ENCODE measurements at regions not wholly inside any gene's neighbourhood (a gene's known extent, or its start where the extent isn't known, plus 50 kb on each side); places are given as distances from the start of the nearest gene placed in this dataset.

DNA sequence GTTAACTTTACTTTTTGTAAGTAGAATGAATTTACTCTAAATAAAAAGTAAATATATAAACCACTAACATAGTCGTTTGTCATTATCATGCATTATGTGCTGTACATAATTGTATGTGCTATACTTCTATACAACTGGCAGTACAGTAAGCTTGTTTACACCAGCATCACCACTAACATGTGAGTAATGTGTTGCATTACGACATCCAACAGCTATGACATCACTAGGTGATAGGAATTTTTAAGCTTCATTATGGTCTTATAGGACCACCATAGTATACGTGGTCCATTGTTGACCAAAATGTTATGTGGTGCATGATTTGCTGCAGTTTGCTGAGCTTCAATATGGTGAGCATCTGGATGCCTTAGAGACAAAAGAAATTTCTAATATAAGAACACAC, 819.1 kb upstream of the GRAMD2B start:
- ATAC-seq (no peak), DNase-seq (ENCODE audit: low spot score) (no peak)

DNA sequence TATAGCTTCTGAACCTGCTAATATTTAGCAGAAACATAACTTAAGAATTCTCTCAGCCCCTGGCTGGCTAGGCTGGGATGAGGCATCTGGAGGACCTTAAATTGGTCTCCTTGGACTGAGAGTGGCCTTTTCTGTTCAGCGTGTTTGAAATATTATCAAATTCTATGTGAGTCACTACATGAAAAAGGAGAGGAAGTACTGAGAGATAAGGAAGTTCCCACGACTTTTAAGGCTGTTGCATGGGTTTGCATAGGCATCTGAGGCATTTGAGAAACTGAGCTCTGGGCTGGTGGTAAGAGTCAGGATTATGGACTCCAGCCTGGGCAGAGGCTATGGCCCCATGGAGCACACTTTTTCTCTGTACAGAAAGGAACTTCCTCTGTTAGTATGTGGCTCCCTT, 816.2 kb upstream of the GRAMD2B start:
- ATAC-seq = no peak
- DNase-seq (ENCODE audit: low spot score) = no peak

DNA sequence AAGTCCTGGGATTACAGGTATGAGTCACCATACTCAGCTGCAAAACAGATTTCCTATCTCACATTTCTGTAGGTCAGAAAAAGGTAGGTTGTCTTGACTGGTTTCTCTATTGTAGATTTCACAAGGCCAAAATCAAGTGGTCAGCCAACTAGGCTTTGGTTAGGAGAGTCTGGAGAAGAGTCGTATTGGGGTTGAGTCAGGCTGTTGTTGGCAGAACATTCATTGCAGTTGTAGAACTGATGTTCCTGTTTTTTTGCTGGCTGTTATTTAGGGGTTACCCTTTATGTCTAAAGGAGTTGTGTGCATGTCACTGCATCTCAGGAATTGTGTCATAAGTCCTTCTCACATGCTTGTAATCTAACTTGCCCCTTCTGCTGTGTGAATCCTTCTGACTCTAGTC, 814.2 kb upstream of the GRAMD2B start:
- ATAC-seq = no peak
- DNase-seq (ENCODE audit: low spot score) = no peak

DNA sequence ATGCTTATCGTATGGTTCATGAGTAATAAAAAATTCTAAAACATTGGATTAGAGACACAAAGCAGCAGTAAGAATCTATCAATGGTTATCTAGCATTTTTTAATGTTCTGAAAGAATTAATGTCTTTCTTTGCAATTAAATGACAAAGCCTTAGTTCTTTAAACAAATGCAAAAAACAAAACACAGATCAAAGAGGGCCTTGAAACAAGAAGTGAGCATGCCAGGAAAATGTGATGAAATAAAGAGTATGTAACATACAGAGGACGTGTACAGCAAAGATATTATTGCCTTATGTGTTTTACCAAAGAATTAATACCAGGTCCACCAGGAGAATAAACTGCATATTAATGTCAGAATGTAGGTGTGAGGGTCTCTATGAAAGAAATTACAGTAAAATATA, 812.3 kb upstream of the GRAMD2B start:
- ATAC-seq = no peak
- DNase-seq (ENCODE audit: low spot score) = no peak

DNA sequence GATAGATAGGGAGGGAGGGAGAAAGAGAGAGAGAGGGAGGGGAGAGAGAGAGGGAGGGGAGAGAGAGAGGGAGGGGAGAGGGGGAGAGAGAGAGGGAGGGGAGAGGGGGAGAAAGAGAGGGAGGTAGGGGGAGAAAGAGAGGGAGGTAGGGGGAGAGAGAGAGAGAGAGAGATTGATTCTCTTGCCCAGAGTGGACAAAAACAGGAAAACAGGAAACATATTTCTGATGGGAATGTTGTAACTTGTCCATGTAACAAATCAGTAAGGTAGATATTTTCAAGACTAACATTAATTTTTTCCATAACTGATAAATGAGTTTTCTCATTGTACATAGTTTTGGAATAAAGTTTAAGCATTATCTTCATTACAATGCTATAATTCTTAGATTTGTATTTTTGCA, 811.7 kb upstream of the GRAMD2B start:
- no peak for ATAC-seq
- DNase-seq (ENCODE audit: low spot score) = no peak

DNA sequence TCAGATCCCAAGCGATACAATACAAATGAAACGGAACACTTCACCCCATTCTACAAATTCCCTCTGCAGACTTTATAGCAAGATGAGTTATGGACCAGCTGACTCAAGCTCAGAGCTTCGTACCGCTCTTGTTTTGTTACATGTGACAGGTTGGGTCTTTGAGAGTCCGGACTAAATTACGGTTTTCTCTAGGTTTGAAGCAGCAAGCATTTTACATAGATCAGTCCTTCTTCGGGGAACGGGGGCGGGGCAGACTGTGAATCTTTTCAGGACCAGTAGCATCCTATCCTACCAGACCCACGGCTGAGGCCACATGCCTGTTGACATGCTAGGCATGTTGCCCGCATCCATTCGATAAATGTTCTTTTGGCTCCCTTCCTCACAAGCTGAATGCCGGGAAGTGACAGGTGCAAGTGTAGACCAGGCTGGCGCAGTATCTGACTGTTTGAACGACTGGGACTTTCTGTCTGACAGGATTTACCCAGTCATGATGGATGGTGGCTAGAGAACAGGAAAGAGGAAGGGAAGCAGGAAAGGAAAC, 811.0 kb upstream of the GRAMD2B start:
- DNase-seq (ENCODE audit: low spot score) (no peak), ATAC-seq (no peak)

DNA sequence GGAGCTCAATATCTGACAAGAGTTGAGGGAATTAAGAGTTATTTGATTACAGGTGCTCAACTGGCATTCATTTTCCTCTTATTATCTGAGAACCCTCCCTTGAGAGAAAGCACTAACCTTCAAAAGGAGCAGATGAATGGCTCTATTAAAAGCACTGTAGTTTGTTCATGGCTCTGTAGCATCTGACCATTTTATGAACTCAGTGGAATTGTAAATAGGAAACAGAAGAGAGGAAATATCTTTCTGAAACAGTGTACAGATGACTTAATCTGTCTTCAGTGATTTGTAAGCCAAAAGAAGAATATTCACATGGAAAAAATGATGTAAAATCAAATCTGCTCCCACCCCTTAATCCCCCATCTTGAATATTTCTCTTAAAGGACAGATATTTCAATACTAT, 810.4 kb upstream of the GRAMD2B start:
- DNase-seq (ENCODE audit: low spot score) (no peak), ATAC-seq (no peak)

DNA sequence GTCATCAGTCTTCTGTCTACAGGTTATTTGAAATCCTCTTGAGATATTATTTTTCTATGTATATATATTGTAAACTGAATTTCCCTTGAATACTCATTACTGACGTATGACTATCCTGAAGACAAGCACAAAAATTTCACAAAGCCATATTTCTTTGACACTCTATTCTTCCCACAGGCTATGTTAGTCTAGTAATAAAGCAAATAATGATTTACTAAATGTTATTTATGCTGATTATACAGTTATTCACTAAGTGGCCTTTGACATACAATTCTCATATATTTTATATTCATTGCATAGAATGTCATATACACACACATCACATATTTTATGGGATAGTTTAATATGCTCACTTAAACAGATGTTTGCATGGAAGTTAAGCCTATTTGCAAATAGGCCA, 793.0 kb upstream of the GRAMD2B start:
- ATAC-seq (no peak), DNase-seq (ENCODE audit: low spot score) (no peak)

DNA sequence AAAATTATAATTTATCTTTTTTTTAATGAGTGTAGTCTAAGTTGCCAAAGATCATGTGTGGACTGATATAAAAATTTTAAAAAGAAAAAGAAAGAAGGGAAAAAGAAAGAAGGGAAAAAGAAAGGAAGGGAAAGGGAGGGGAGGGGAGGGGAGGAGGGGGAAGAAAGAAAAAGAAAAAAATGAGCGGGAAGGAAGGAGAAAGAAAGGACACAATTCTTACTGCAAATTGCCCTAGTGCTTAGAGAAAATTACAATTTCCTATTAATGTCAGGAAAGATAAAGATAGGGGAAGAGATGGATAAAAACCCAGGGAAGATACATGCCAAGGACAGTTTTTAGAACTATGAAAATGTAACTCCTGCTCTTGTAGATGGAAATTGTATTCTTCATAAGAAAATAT, 789.7 kb upstream of the GRAMD2B start:
- ATAC-seq (no peak), DNase-seq (ENCODE audit: low spot score) (no peak)

DNA sequence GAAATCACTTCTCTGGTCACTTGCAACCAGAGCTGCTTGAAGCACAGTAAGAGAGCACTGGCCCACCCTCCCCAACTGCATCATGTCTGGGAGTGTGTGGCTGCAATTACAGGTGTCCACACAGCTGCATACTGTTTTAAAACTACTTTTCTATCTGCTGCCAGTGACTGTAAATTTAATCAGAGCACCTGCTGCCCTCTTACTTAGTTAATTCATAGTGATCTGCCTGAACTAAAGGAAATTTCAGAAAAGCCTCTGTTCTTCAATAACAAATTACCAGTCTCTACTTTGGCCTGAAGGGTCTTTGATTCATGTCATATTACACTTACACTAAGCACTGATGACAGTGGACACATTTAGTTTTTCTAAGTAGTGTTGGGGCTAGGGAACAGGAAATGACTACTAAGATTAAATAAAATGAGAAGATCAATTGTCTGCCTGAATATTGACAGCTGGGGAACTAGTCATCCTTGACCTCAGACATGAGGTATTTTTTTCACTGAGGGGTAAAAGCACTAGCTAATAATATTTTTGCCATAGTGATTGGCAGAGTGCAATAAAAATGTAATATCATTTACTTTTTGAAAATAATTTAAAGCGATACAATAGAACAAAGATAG, 788.9 kb upstream of the GRAMD2B start:
- DNase-seq (ENCODE audit: low spot score) = no peak
- ATAC-seq = no peak

DNA sequence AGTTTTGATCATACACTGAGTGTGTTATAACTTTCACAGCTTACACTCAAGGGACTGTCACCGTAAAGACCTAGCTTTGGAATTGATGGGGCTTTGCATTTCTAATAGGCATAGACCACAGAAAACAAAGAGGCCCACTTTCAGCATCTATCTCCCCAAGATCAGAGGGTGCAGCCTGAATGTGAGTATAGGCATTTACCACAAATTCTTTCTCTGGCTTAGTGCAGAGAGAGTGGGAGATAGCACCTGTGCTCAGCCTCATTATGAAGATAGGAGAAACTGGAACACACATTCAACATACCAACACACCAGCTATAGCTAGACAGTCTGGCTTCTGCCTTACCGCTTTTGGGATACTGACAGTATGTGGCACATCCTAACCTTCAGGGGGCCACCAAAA, 783.4 kb upstream of the GRAMD2B start:
- DNase-seq (ENCODE audit: low spot score) (no peak), ATAC-seq (no peak)

DNA sequence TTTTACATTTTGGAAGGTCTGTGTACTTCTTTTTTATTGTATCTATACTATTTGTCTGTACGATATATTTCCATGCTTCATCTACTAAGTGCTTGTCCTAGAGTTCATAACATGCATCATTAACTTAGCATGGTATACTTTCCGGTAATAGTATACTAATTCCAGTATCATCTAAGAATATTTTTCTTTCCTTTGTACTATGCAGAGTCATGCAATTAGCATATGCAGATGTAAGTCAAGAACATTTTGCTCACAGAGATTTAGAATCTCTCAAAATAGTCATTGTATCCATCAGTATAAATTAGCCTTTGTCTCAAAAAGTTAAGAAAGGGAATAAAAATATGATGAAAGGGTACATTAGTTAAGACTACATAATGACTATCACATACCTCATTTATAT, 770.4 kb upstream of the GRAMD2B start:
- DNase-seq (ENCODE audit: low spot score) (no peak), ATAC-seq (no peak)

DNA sequence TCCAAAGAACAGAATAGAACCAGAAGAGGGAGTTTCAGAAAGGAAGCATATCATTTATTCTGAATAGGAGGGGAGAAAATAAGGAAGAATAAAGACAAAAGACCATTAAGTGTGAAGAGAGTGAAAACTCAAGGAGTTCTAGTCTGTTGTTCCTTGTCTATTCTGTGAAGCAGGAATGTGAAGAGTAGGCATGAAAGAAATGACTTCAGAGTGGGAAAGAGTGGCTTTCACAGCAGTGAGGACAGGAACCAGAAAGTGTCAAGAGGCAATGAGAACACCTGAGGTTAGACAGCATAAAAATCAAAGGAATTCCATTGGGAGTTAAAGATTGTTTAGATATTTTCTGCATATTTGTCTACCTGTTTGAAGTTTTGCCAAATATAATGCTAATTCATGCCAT, 768.8 kb upstream of the GRAMD2B start:
- ATAC-seq (no peak), DNase-seq (ENCODE audit: low spot score) (no peak)

DNA sequence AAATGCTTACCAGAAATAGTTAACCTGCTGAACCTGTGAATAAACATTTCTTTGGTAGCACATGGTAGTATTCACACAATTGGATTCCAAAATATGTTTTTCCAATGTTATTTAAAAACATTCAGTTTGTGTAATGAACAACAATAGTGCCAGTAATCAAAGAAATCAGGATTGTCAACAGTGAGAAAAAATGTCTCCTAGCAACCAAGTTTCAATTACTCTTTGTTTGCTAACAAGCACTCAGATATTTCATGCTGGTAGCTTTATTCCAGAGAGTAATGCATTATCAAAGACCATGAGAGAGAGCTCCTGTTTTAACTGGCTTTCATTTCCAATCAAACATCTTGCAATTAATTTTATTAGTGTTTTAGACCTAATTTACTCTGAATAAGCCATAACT, 768.1 kb upstream of the GRAMD2B start:
- ATAC-seq (no peak), DNase-seq (ENCODE audit: low spot score) (no peak)

DNA sequence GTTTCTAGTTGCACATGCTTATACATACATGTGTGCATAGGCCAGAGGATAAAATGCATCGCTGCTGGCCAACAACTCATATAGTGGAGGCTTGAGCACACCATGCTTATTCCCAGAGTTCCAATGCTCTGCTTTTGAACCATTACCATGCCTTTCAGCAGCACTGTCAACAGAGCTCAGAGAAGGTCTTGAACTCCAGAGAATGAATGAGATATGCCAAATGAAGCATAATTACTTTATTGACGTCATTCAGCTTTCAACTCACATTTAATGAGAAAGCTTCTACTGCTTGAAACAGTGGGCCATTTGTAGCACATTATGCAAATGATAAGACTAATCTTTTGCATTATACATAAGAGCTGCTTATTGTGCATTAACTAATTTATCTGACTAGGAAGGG, 765.3 kb upstream of the GRAMD2B start:
- DNase-seq (ENCODE audit: low spot score) = no peak
- no peak for ATAC-seq

DNA sequence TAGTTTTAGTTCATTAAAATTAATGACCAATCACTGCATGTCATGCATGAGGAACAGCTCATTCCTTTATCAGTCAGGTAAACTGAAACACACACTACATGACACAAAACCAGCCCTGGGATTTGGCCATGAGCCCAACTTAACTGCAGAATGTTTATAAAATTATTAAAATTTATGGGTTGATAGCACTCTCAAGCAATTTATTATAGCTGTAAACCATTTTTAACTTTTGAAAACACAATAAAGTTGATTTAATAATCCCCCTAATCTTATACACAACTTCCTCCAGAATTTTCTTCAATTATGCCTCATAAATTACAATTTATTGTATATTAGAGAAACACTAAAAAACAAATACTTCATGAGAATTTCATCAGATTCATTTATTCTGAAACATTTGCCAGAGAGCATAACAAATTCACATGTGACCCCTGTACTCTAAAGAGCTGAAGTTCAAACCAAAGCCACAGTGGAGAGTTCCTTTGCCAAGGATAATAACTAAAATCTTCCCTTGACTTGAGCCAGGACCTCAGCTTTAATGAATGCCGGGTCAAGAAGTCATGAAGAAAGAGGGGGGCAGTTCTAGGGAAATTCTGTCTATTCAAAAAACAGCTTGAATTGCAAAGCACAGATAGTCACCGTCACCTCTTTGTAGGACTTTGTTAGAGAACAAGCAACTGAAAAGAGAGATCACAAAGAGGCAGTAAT, 763.7 kb upstream of the GRAMD2B start:
- DNase-seq (ENCODE audit: low spot score) (no peak), ATAC-seq (no peak)

DNA sequence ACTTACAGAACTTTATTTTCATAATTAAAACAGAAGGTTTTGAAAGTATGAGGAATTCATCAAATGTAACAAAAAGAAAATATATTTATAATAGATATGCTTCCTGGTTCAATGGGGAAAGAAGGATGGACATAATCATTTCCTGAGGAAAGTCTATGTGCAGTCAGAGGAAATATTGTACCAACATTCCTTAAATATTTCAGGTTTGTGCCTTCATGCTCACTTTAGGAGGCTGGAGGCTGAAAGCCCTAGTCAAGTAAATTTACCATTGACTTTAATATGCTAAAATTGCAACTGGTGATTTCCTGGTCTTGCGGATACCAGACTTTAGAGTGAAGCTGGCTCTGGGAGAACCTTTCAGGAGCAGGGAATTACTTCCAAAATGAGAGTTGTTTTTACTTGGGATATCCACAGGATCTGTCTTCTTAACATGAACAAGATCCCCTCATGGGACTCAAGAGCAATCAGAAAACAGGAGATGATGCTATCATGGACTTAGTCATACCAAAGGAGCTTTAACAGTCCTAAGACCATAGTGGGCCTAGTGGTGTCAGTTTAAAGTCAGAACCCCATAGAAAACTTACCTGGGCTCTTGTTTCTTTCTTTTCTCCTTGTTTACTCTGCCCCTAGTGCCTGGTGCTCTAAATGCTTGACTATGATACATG, 762.8 kb upstream of the GRAMD2B start:
- ATAC-seq = no peak
- DNase-seq (ENCODE audit: low spot score) = no peak

DNA sequence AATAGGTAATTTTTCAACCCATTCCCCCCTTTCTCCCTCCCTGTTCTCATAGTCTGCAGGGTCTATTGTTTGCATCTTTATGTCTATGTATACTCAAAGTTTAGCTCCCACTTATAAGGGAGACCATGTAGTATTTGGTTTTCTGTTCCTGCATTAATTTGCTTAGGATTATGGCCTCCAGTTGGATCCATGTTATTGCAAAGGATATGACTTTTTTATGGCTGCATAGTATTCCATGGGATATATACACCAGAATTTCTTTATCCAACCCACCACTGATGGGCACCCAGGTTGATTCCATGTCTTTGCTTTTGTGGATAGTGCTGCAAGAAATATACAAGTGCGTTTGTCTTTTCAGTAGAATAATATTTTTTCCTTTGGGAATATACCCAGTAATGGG, 761.6 kb upstream of the GRAMD2B start:
- ATAC-seq = no peak
- DNase-seq (ENCODE audit: low spot score) = no peak

DNA sequence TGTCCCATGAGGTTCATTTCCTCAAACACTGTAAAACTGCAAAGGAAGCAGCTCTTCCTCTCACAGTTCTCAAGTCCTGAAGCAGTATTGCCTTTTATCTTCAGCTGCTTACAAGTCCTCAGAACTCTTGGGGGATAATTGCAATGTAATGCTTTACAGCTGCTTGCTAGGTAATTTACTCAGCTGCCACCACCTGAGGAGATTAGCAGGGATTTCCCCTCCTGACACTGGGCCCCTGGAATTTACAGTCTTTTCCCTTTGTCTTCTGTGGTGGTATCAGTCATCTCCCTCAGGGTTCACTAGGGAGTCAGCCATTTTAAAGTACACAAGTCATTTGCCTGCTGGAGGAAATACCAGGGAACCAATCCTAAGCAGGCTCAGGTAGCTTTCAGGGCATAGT, 754.3 kb upstream of the GRAMD2B start:
- no peak for DNase-seq (ENCODE audit: low spot score)
- no peak for ATAC-seq

DNA sequence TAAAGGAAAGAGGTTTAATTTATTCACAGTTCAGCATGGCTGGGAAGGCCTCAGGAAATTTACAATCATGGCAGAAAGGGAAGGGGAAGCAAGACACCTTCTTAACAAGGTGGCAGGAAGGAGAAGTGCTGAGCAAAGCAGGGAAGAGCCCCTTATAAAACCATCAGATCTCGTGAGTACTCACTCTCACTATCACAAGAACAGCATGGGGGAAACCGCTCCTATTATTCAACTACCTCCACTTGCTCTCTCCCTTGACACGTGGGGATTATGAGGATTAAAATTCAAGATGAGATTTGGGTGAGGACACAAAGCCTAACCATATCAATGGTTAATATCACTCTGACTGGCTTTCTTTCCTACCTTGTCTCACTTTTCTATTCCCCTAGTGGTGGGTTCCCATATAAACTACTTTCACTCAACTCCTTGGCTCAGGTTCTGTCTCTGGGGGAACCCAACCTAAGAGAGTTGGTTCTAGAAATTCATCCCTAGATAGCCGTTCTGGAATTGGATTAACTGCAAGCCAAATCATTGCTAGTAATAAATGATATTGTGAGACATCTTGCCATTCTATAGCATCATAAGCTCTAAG, 749.8 kb upstream of the GRAMD2B start:
- no peak for DNase-seq (ENCODE audit: low spot score)
- ATAC-seq = no peak

DNA sequence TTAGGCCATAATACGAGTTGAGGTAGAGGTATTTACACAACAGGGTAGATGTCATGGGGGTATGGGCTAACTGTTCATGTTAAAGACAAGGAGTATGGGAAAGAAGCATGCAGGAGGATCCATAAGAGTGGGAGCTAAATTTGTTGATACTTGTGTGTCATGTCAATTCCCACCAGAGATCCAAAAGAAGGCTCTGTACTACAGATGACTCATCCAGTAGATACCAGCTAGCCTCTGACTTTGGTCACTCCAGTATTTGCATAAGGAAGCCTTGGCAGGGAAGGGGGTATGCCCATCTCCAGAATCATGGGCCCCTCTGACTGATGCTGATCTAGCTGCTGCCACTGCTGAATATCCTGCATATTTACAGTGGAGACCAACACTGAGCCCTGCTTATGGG, 743.7 kb upstream of the GRAMD2B start:
- no peak for ATAC-seq
- DNase-seq (ENCODE audit: low spot score) = no peak

DNA sequence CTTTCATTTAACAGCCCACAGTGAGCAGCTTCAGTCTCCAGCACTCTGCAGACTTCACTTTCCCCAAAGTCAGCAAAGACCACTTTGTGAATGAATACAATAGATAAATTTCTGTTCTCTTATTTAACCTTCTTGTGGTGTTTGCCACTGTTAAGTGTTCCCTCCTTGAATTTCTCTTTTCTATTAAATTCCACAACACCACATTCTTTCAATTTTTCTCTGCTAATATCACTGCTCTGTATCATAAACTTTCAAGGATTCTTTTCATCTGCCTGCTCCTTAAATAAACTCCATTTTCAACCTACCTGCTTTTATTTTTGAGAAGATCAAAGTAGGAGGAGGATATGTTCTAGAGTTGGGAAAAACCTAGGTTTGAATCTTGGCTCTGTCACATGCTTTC, 739.5 kb upstream of the GRAMD2B start:
- ATAC-seq (no peak), DNase-seq (ENCODE audit: low spot score) (no peak)

Measured in left lobe of liver (tissue), 2 donors.